SH-SY5Y (cell line): ENCODE measurements at regions not wholly inside any gene's neighbourhood (a gene's known extent, or its start where the extent isn't known, plus 50 kb on each side); places are given as distances from the start of the nearest gene placed in this dataset.

Source experiments
- GATA2 ChIP-seq: IDR thresholded peaks from 2 replicates; pipeline ENCODE4 v1.6.1; 2011; ENCODE audit warnings: mild to moderate bottlenecking, low read depth, low read length
- GATA3 ChIP-seq: IDR thresholded peaks from 2 replicates; pipeline ENCODE4 v1.6.1; 2011; ENCODE audit warnings: low read depth, mild to moderate bottlenecking, low read length, moderate library complexity

DNA sequence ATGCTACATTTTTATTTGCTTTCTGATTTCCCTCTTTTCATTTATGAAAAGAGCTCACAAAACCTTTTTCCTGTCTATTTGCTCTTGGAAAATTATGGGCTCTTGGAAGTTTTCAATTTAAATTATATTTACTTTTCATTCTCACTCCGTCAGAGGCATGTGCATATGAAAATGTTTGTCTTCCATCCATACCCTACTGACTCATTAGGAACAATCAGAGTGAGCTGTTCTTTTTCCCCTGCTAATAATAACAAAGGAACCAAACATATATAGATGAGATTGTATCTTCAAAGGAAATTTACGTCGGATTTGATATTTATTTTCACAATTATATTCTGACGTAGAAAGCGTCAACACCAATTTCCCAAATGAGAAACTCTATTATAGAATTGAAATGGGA lies 1101.2 kb downstream of the TSN start:
- TF ChIP-seq GATA3 (no peak), GATA2 (no peak)
